ENCODE measurements at regions not wholly inside any gene's neighbourhood (a gene's known extent, or its start where the extent isn't known, plus 50 kb on each side); places are given as distances from the start of the nearest gene placed in this dataset.

GRCh38 chr7:136336932-136337331, 359.8 kb upstream of the MTPN start:
- no peak for DNase-seq (ENCODE audit: extremely low read depth, low read depth)

GRCh38 chr7:136333636-136334035, 356.5 kb upstream of the MTPN start:
- no peak for DNase-seq (ENCODE audit: extremely low read depth, low read depth)

GRCh38 chr7:136326045-136326609, 349.0 kb upstream of the MTPN start:
- no peak for DNase-seq (ENCODE audit: extremely low read depth, low read depth)

GRCh38 chr7:136325578-136325977, 348.4 kb upstream of the MTPN start:
- DNase-seq (ENCODE audit: extremely low read depth, low read depth): no peak

GRCh38 chr7:136325027-136325426, 347.9 kb upstream of the MTPN start:
- no peak for DNase-seq (ENCODE audit: extremely low read depth, low read depth)

GRCh38 chr7:136324073-136324704, 347.0 kb upstream of the MTPN start:
- DNase-seq (ENCODE audit: extremely low read depth, low read depth): no peak

- DNase-seq (ENCODE audit: extremely low read depth, low read depth): no peak
Measured at GRCh38 chr7:136312592-136312991, 335.4 kb upstream of the MTPN start.

GRCh38 chr7:136309407-136309806, 332.2 kb upstream of the MTPN start:
- DNase-seq (ENCODE audit: extremely low read depth, low read depth): no peak

GRCh38 chr7:136308230-136308629, 331.1 kb upstream of the MTPN start:
- no peak for DNase-seq (ENCODE audit: extremely low read depth, low read depth)

GRCh38 chr7:136303162-136303561, 326.0 kb upstream of the MTPN start:
- no peak for DNase-seq (ENCODE audit: extremely low read depth, low read depth)

- DNase-seq (ENCODE audit: extremely low read depth, low read depth): no peak
Measured at GRCh38 chr7:136302049-136302448, 324.9 kb upstream of the MTPN start.

GRCh38 chr7:136294977-136295376, 317.8 kb upstream of the MTPN start:
- DNase-seq (ENCODE audit: extremely low read depth, low read depth): no peak

- no peak for DNase-seq (ENCODE audit: extremely low read depth, low read depth)
Measured at GRCh38 chr7:136293841-136294391, 316.8 kb upstream of the MTPN start.

- no peak for DNase-seq (ENCODE audit: extremely low read depth, low read depth)
Measured at GRCh38 chr7:136293272-136293671, 316.1 kb upstream of the MTPN start.

GRCh38 chr7:136292365-136292764, 315.2 kb upstream of the MTPN start:
- DNase-seq (ENCODE audit: extremely low read depth, low read depth): no peak

GRCh38 chr7:136290351-136290750, 313.2 kb upstream of the MTPN start:
- no peak for DNase-seq (ENCODE audit: extremely low read depth, low read depth)

GRCh38 chr7:136278057-136278456, 300.9 kb upstream of the MTPN start:
- DNase-seq (ENCODE audit: extremely low read depth, low read depth): no peak

GRCh38 chr7:136275794-136276193, 298.6 kb upstream of the MTPN start:
- DNase-seq (ENCODE audit: extremely low read depth, low read depth): no peak

GRCh38 chr7:136274636-136275345, 297.6 kb upstream of the MTPN start:
- DNase-seq (ENCODE audit: extremely low read depth, low read depth): no peak

GRCh38 chr7:136272934-136273333, 295.8 kb upstream of the MTPN start:
- no peak for DNase-seq (ENCODE audit: extremely low read depth, low read depth)

GRCh38 chr7:136267822-136268221, 290.7 kb upstream of the MTPN start:
- no peak for DNase-seq (ENCODE audit: extremely low read depth, low read depth)

- DNase-seq (ENCODE audit: extremely low read depth, low read depth): no peak
Measured at GRCh38 chr7:136266457-136266856, 289.3 kb upstream of the MTPN start.

Data from NCI-H460 (cell line).